ENCODE measurements at regions not wholly inside any gene's neighbourhood (a gene's known extent, or its start where the extent isn't known, plus 50 kb on each side); places are given as distances from the start of the nearest gene placed in this dataset.

DNA sequence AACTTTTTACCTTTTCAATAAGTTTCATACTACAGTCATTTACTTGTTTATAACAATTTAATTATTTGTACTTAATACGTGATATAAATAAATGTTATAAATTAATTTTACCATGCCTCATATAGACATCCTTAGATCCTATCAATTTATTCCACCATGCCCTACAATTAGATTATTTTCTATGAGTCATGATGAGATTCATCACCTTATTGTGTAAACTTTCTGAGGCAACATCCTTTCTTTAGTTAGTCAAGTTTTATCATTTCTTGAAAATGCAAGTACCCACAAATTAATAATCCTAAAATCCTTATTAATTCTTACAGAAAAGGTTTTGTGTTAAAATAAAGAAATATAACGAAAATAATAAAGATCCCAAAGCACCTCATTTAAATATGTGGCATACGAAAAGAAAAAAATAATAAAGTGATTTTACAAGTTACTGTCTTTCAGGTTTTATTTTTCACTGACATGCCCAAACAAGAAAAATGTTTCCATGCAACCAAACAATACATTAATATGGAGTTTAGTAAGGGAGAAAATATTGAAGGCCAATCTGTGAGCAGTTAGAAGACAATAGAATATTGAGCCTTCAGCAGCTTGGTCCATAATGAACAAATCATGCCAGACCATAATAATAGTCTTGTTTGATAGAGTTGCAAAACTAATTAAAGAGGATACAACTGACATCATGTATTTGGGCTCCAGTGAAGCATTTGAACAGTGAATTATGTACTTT, 188.7 kb upstream of the MRPS30 start:
- no peaks in the 10 kb centered on the region for H3K9me3 ChIP-seq (ENCODE audit: control insufficient read depth in 1 of 2, insufficient read depth in 1 of 2, low read length in 2 of 2)
- intact Hi-C loops (cut with DNase I, micrococcal nuclease): no loop called here
- H3K4me3 ChIP-seq (ENCODE audit: low read length): no peak overlapping the region
- POLR2A ChIA-PET: no interaction called here
- H3K4me1 ChIP-seq (ENCODE audit: insufficient read depth, low read length): no peaks in the 10 kb centered on the region
- Mint-ChIP-seq H3K9me3 (peaks cover 2% of the 10 kb centered on the region), H3K36me3 (ENCODE audit: low read depth) (no peaks in the 10 kb centered on the region), H3K27ac (no peak overlapping the region), H3K27me3 (no peaks in the 10 kb centered on the region), H3K4me1 (ENCODE audit: low read depth) (no peaks in the 10 kb centered on the region), H3K4me3 (no peak overlapping the region)
- ATAC-seq (ENCODE audit: poor library complexity): no peak
- H3K27me3 ChIP-seq (ENCODE audit: control insufficient read depth in 1 of 2, insufficient read depth in 2 of 2, low read length in 2 of 2): no peaks in the 10 kb centered on the region
- DNase-seq: no peak
- H3K36me3 ChIP-seq (ENCODE audit: insufficient read depth, low read length): no peaks in the 10 kb centered on the region
- CTCF ChIA-PET: no interaction called here
- H3K27ac ChIP-seq (ENCODE audit: low read depth in 1 of 2, low read length in 2 of 2): no peak overlapping the region
- TF ChIP-seq, protein P1, sequence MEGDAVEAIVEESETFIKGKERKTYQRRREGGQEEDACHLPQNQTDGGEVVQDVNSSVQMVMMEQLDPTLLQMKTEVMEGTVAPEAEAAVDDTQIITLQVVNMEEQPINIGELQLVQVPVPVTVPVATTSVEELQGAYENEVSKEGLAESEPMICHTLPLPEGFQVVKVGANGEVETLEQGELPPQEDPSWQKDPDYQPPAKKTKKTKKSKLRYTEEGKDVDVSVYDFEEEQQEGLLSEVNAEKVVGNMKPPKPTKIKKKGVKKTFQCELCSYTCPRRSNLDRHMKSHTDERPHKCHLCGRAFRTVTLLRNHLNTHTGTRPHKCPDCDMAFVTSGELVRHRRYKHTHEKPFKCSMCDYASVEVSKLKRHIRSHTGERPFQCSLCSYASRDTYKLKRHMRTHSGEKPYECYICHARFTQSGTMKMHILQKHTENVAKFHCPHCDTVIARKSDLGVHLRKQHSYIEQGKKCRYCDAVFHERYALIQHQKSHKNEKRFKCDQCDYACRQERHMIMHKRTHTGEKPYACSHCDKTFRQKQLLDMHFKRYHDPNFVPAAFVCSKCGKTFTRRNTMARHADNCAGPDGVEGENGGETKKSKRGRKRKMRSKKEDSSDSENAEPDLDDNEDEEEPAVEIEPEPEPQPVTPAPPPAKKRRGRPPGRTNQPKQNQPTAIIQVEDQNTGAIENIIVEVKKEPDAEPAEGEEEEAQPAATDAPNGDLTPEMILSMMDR (IDR thresholded peaks at IDR 0.05): no peak

DNA sequence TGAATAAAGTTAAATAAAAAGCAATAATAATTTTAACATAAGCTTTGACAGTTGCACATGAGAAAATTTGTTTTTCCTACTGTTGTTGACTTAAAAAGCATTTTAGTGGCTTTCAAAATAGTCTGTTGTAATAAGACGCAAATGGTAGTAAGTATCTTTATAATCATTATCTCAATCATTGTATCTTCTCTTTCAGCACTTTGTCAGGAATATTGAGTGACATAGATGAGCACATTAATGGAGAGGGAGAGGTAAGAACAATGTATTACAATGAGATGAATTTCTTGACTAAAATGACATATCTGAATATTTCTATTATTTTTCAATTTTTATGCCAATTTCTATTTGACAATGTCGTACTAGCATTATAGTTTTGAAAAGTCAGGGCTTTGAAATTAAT, 193.9 kb upstream of the MRPS30 start:
- intact Hi-C loops (cut with DNase I, micrococcal nuclease): no loop called here
- POLR2A ChIA-PET: no interaction called here
- Mint-ChIP-seq H3K9me3 (no peaks in the 10 kb centered on the region), H3K27me3 (no peaks in the 10 kb centered on the region), H3K27ac (no peak overlapping the region), H3K4me3 (no peak overlapping the region), H3K4me1 (ENCODE audit: low read depth) (no peaks in the 10 kb centered on the region), H3K36me3 (ENCODE audit: low read depth) (no peaks in the 10 kb centered on the region)
- Histone ChIP-seq H3K27ac (ENCODE audit: low read depth in 1 of 2, low read length in 2 of 2) (no peak overlapping the region), H3K4me1 (ENCODE audit: insufficient read depth, low read length) (no peaks in the 10 kb centered on the region), H3K27me3 (ENCODE audit: control insufficient read depth in 1 of 2, insufficient read depth in 2 of 2, low read length in 2 of 2) (no peaks in the 10 kb centered on the region), H3K4me3 (ENCODE audit: low read length) (no peak overlapping the region), H3K9me3 (ENCODE audit: control insufficient read depth in 1 of 2, insufficient read depth in 1 of 2, low read length in 2 of 2) (no peaks in the 10 kb centered on the region), H3K36me3 (ENCODE audit: insufficient read depth, low read length) (no peaks in the 10 kb centered on the region)
- DNase-seq (no peak), ATAC-seq (ENCODE audit: poor library complexity) (no peak)
- CTCF ChIA-PET: no interaction called here
- TF ChIP-seq, protein P1 (IDR thresholded peaks at IDR 0.05): no peak

DNA sequence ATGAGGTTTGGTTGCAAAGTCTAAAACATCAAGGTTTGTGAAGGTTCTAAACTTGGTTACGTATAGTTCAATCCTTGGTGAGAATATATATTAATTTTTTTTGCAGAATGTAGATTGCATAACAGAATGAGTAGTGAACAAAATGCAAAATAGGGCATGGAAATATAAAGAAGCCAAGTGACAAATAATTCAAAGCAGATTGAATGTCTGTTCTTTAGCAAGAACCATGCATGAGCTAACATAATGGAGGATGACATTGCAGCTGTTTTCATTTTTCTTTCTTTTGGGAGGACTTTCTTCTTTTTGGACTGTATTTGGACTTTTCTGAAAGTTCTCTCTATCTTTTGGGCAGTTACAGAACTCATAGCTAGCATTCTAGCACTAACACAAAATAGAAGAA, 194.8 kb upstream of the MRPS30 start:
- no peak for DNase-seq
- no peak overlapping the region for H3K4me3 ChIP-seq (ENCODE audit: low read length)
- no peak for ATAC-seq (ENCODE audit: poor library complexity)
- Mint-ChIP-seq H3K36me3 (ENCODE audit: low read depth) (no peaks in the 10 kb centered on the region), H3K27me3 (no peaks in the 10 kb centered on the region), H3K4me1 (ENCODE audit: low read depth) (no peaks in the 10 kb centered on the region), H3K27ac (no peak overlapping the region), H3K4me3 (no peak overlapping the region), H3K9me3 (no peaks in the 10 kb centered on the region)
- H3K4me1 ChIP-seq (ENCODE audit: insufficient read depth, low read length): no peaks in the 10 kb centered on the region
- no peak overlapping the region for H3K27ac ChIP-seq (ENCODE audit: low read depth in 1 of 2, low read length in 2 of 2)
- H3K9me3 ChIP-seq (ENCODE audit: control insufficient read depth in 1 of 2, insufficient read depth in 1 of 2, low read length in 2 of 2): no peaks in the 10 kb centered on the region
- H3K36me3 ChIP-seq (ENCODE audit: insufficient read depth, low read length): no peaks in the 10 kb centered on the region
- no peaks in the 10 kb centered on the region for H3K27me3 ChIP-seq (ENCODE audit: control insufficient read depth in 1 of 2, insufficient read depth in 2 of 2, low read length in 2 of 2)
- POLR2A ChIA-PET: no interaction called here
- intact Hi-C loops (cut with DNase I, micrococcal nuclease): no loop called here
- CTCF ChIA-PET: no interaction called here
- TF ChIP-seq, protein P1 (IDR thresholded peaks at IDR 0.05): no peak

Measured in CD4-positive, alpha-beta T cell (primary cell).